Left forelimb (tissue), 1 donor: ENCODE measurements at regions not wholly inside any gene's neighbourhood (a gene's known extent, or its start where the extent isn't known, plus 50 kb on each side); places are given as distances from the start of the nearest gene placed in this dataset.

ENCODE experiments used
- DNase-seq: peaks from one replicate; pipeline ENCODE4 v3.0.0-alpha.2; 2018; ENCODE audit warnings: low spot score

- no peak for DNase-seq
Observed at GRCh38 chr6:142682985-142683384, 262.0 kb downstream of the HIVEP2 start.

GRCh38 chr6:142683714-142684141, 261.2 kb downstream of the HIVEP2 start:
- DNase-seq = no peak

- DNase-seq = no peak
Observed at GRCh38 chr6:142684371-142684770, 260.6 kb downstream of the HIVEP2 start.

GRCh38 chr6:142685852-142686506, 259.0 kb downstream of the HIVEP2 start:
- DNase-seq = no peak

GRCh38 chr6:142686507-142686887, 258.5 kb downstream of the HIVEP2 start:
- DNase-seq = no peak

- DNase-seq = peak; percentile 77
Observed at GRCh38 chr6:142692942-142693341, 252.0 kb downstream of the HIVEP2 start.

- DNase-seq = no peak
Observed at GRCh38 chr6:142693441-142693840, 251.5 kb downstream of the HIVEP2 start.

- DNase-seq = no peak
Observed at GRCh38 chr6:142694054-142694453, 250.9 kb downstream of the HIVEP2 start.

GRCh38 chr6:142695016-142695415, 250.0 kb downstream of the HIVEP2 start:
- DNase-seq = peak; percentile 77

- DNase-seq = no peak
Observed at GRCh38 chr6:142696123-142697000, 248.6 kb downstream of the HIVEP2 start.

GRCh38 chr6:142697001-142697335, 248.0 kb downstream of the HIVEP2 start:
- DNase-seq = no peak

- DNase-seq = no peak
Observed at GRCh38 chr6:142697922-142698321, 247.1 kb downstream of the HIVEP2 start.

GRCh38 chr6:142698751-142699150, 246.2 kb downstream of the HIVEP2 start:
- no peak for DNase-seq

- no peak for DNase-seq
Observed at GRCh38 chr6:142699391-142699790, 245.6 kb downstream of the HIVEP2 start.

- no peak for DNase-seq
Observed at GRCh38 chr6:142700032-142700431, 244.9 kb downstream of the HIVEP2 start.

- no peak for DNase-seq
Observed at GRCh38 chr6:142700671-142701312, 244.2 kb downstream of the HIVEP2 start.
